CD8-positive, alpha-beta memory T cell (primary cell): ENCODE measurements at regions not wholly inside any gene's neighbourhood (a gene's known extent, or its start where the extent isn't known, plus 50 kb on each side); places are given as distances from the start of the nearest gene placed in this dataset.

Experiments used
- CTCF ChIA-PET: fragments of 350-600 bp; sonication (Branson Sonifier 250); formaldehyde crosslinking; loops from one replicate; lab custom pipeline; 2021; ENCODE audit warnings: antibody characterized with exemption; lab: Charles Lee
- POLR2A ChIA-PET: fragments of 350-600 bp; sonication (Branson Sonifier 250); formaldehyde crosslinking; loops from one replicate; lab custom pipeline; 2021; ENCODE audit warnings: antibody characterized with exemption; lab: Charles Lee
- DNase-seq, 5 donors: peaks; one replicate each; pipeline versions ENCODE4 v3.0.0 to v3.0.0-alpha.2; 2020 to 2022; ENCODE audit warnings: mixed read lengths in 1 of 5
- H3K27ac ChIP-seq: one replicate; pipeline ENCODE4 v1.7.0; 2013; ENCODE audit warnings: low read depth, mild to moderate bottlenecking, low read length, moderate library complexity
- H3K27me3 ChIP-seq: 2 replicates; pipeline ENCODE4 v1.7.0; 2013; ENCODE audit warnings: low read length, mild to moderate bottlenecking; ENCODE audit not compliant: insufficient read depth, poor library complexity, severe bottlenecking
- H3K36me3 ChIP-seq: 2 replicates; pipeline ENCODE4 v1.7.0; 2013; ENCODE audit warnings: mild to moderate bottlenecking, low read length, moderate library complexity; ENCODE audit not compliant: insufficient read depth
- H3K4me1 ChIP-seq: 2 replicates; pipeline ENCODE4 v1.7.0; 2013; ENCODE audit warnings: mild to moderate bottlenecking, low read length, moderate library complexity; ENCODE audit not compliant: insufficient read depth
- H3K4me3 ChIP-seq: 2 replicates; pipeline ENCODE4 v1.7.0; 2013; ENCODE audit warnings: mild to moderate bottlenecking, low read length
- H3K9me3 ChIP-seq: 2 replicates; pipeline ENCODE4 v1.7.0; 2013; ENCODE audit warnings: mild to moderate bottlenecking, low read length
- H3K27ac Mint-ChIP-seq, 8 donors: one replicate each; pipeline ENCODE4 v1.8.0; 2020 to 2021; ENCODE audit warnings: mixed read lengths in 8 of 8, mild to moderate bottlenecking in 6 of 8, inconsistent platforms in 3 of 8, moderate library complexity in 3 of 8
- H3K27me3 Mint-ChIP-seq, 2 donors: one replicate each; pipeline ENCODE4 v1.8.0; 2020 to 2021; ENCODE audit warnings: mixed read lengths in 2 of 2, mild to moderate bottlenecking in 1 of 2, moderate library complexity in 1 of 2
- H3K36me3 Mint-ChIP-seq, 3 donors: one replicate each; pipeline ENCODE4 v1.8.0; 2020 to 2021; ENCODE audit warnings: mixed read lengths in 3 of 3, inconsistent platforms in 1 of 3, mild to moderate bottlenecking in 1 of 3
- H3K4me1 Mint-ChIP-seq, 3 donors: one replicate each; pipeline ENCODE4 v1.8.0; 2020 to 2021; ENCODE audit warnings: mixed read lengths in 3 of 3, inconsistent platforms in 1 of 3, mild to moderate bottlenecking in 1 of 3
- H3K4me3 Mint-ChIP-seq, 7 donors: one replicate each; pipeline ENCODE4 v1.8.0; 2020 to 2021; ENCODE audit warnings: mixed read lengths in 7 of 7, mild to moderate bottlenecking in 6 of 7, moderate library complexity in 4 of 7, inconsistent platforms in 2 of 7
- H3K9me3 Mint-ChIP-seq, 5 donors: one replicate each; pipeline ENCODE4 v1.8.0; 2020 to 2022; ENCODE audit warnings: mixed read lengths in 5 of 5, mild to moderate bottlenecking in 3 of 5, moderate library complexity in 2 of 5, inconsistent platforms in 1 of 5

- Mint-ChIP-seq H3K4me1 (no peaks in the 10 kb centered on the region), H3K36me3 (no peaks in the 10 kb centered on the region), H3K27ac (no peak overlapping the region), H3K27me3 (peaks cover 9 to 13% of the 10 kb centered on the region in 2 donors), H3K9me3 (no peaks in the 10 kb centered on the region), H3K4me3 (no peak overlapping the region)
- Histone ChIP-seq H3K4me3 (no peak overlapping the region), H3K27me3 (no peaks in the 10 kb centered on the region), H3K36me3 (no peaks in the 10 kb centered on the region), H3K9me3 (no peaks in the 10 kb centered on the region), H3K27ac (no peak overlapping the region), H3K4me1 (no peaks in the 10 kb centered on the region)
- CTCF ChIA-PET, result no interaction called here
- DNase-seq, result peak in 1 of 5 donors; percentile 26
- POLR2A ChIA-PET, result no interaction called here
Observed at GRCh38 chr15:73803806-73804205, 50.7 kb upstream of the INSYN1 start.

GRCh38 chr15:73805504-73806089 is 52.4 kb upstream of the INSYN1 start:
- Mint-ChIP-seq H3K9me3 (no peaks in the 10 kb centered on the region), H3K36me3 (no peaks in the 10 kb centered on the region), H3K27me3 (peaks cover 9 to 13% of the 10 kb centered on the region in 2 donors), H3K4me1 (no peaks in the 10 kb centered on the region), H3K27ac (no peak overlapping the region), H3K4me3 (no peak overlapping the region)
- no peak overlapping the region for H3K27ac ChIP-seq
- H3K27me3 ChIP-seq, result no peaks in the 10 kb centered on the region
- ChIA-PET CTCF (no interaction called here), POLR2A (no interaction called here)
- no peaks in the 10 kb centered on the region for H3K36me3 ChIP-seq
- no peak for DNase-seq
- H3K9me3 ChIP-seq, result no peaks in the 10 kb centered on the region
- H3K4me3 ChIP-seq, result no peak overlapping the region
- no peaks in the 10 kb centered on the region for H3K4me1 ChIP-seq

- ChIA-PET CTCF (no interaction called here), POLR2A (no interaction called here)
- no peaks in the 10 kb centered on the region for H3K4me1 ChIP-seq
- peaks cover 9 to 13% of the 10 kb centered on the region in 2 donors for H3K27me3 Mint-ChIP-seq
- no peaks in the 10 kb centered on the region for H3K9me3 Mint-ChIP-seq
- H3K36me3 ChIP-seq, result no peaks in the 10 kb centered on the region
- no peak overlapping the region for H3K27ac ChIP-seq
- no peak overlapping the region for H3K4me3 Mint-ChIP-seq
- H3K4me1 Mint-ChIP-seq, result no peaks in the 10 kb centered on the region
- DNase-seq, result no peak
- H3K27me3 ChIP-seq, result no peaks in the 10 kb centered on the region
- H3K27ac Mint-ChIP-seq, result no peak overlapping the region
- H3K4me3 ChIP-seq, result no peak overlapping the region
- H3K36me3 Mint-ChIP-seq, result no peaks in the 10 kb centered on the region
- no peaks in the 10 kb centered on the region for H3K9me3 ChIP-seq
Observed at GRCh38 chr15:73806698-73807483, 53.7 kb upstream of the INSYN1 start.

- Mint-ChIP-seq H3K27me3 (peaks cover 9 to 13% of the 10 kb centered on the region in 2 donors), H3K4me3 (no peak overlapping the region), H3K36me3 (no peaks in the 10 kb centered on the region), H3K9me3 (no peaks in the 10 kb centered on the region), H3K4me1 (no peaks in the 10 kb centered on the region), H3K27ac (no peak overlapping the region)
- H3K9me3 ChIP-seq, result no peaks in the 10 kb centered on the region
- H3K36me3 ChIP-seq, result no peaks in the 10 kb centered on the region
- ChIA-PET POLR2A (no interaction called here), CTCF (no interaction called here)
- H3K27me3 ChIP-seq, result no peaks in the 10 kb centered on the region
- H3K27ac ChIP-seq, result no peak overlapping the region
- no peaks in the 10 kb centered on the region for H3K4me1 ChIP-seq
- no peak for DNase-seq
- H3K4me3 ChIP-seq, result no peak overlapping the region
Observed at GRCh38 chr15:73807865-73808264, 54.7 kb upstream of the INSYN1 start.

GRCh38 chr15:73809728-73810501 is 56.8 kb upstream of the INSYN1 start:
- no peak for DNase-seq
- Histone ChIP-seq H3K27me3 (no peaks in the 10 kb centered on the region), H3K36me3 (no peaks in the 10 kb centered on the region), H3K4me1 (no peaks in the 10 kb centered on the region), H3K9me3 (no peaks in the 10 kb centered on the region), H3K27ac (no peak overlapping the region), H3K4me3 (no peak overlapping the region)
- Mint-ChIP-seq H3K4me1 (no peaks in the 10 kb centered on the region), H3K9me3 (no peaks in the 10 kb centered on the region), H3K36me3 (no peaks in the 10 kb centered on the region), H3K4me3 (no peak overlapping the region), H3K27me3 (peaks cover 8 to 13% of the 10 kb centered on the region in 2 donors), H3K27ac (no peak overlapping the region)
- CTCF ChIA-PET, result no interaction called here
- POLR2A ChIA-PET, result no interaction called here

GRCh38 chr15:73812806-73813465 is 59.8 kb upstream of the INSYN1 start:
- H3K4me3 ChIP-seq, result no peak overlapping the region
- H3K36me3 Mint-ChIP-seq, result no peaks in the 10 kb centered on the region
- H3K36me3 ChIP-seq, result no peaks in the 10 kb centered on the region
- H3K9me3 ChIP-seq, result no peaks in the 10 kb centered on the region
- H3K4me1 Mint-ChIP-seq, result no peaks in the 10 kb centered on the region
- H3K9me3 Mint-ChIP-seq, result no peaks in the 10 kb centered on the region
- CTCF ChIA-PET, result no interaction called here
- POLR2A ChIA-PET, result no interaction called here
- H3K27ac Mint-ChIP-seq, result no peak overlapping the region
- no peak for DNase-seq
- no peaks in the 10 kb centered on the region for H3K27me3 ChIP-seq
- H3K4me1 ChIP-seq, result no peaks in the 10 kb centered on the region
- peaks cover 2 to 4% of the 10 kb centered on the region in 2 donors for H3K27me3 Mint-ChIP-seq
- H3K27ac ChIP-seq, result no peak overlapping the region
- H3K4me3 Mint-ChIP-seq, result no peak overlapping the region

GRCh38 chr15:73813589-73813988 is 59.8 kb upstream of the TBC1D21 start:
- Histone ChIP-seq H3K4me3 (no peak overlapping the region), H3K9me3 (no peaks in the 10 kb centered on the region), H3K27me3 (no peaks in the 10 kb centered on the region), H3K27ac (no peak overlapping the region), H3K4me1 (no peaks in the 10 kb centered on the region), H3K36me3 (no peaks in the 10 kb centered on the region)
- POLR2A ChIA-PET, result no interaction called here
- CTCF ChIA-PET, result no interaction called here
- DNase-seq, result no peak
- H3K36me3 Mint-ChIP-seq, result no peaks in the 10 kb centered on the region
- no peaks in the 10 kb centered on the region for H3K9me3 Mint-ChIP-seq
- H3K27me3 Mint-ChIP-seq, result peaks cover 2% of the 10 kb centered on the region in 2 donors
- no peak overlapping the region for H3K4me3 Mint-ChIP-seq
- no peak overlapping the region for H3K27ac Mint-ChIP-seq
- no peaks in the 10 kb centered on the region for H3K4me1 Mint-ChIP-seq
